Natural killer cell treated with Interleukin-12 subunit alpha and Interleukin-12 subunit beta and Interleukin-15 and Interleukin-18, amount 100 ng/mL, for 72 hours (primary cell): ENCODE measurements at regions not wholly inside any gene's neighbourhood (a gene's known extent, or its start where the extent isn't known, plus 50 kb on each side); places are given as distances from the start of the nearest gene placed in this dataset.
"Not testable (repeated sequence)": the region's sequence is repeated elsewhere in the genome, so short reads cannot be mapped to it uniquely, and the experiment has no call there.

Experiments
- ATAC-seq, 2 donors: fragments of 150-1000 bp; cut with Tn5 transposase in 1 of 2; sonication (Bioruptor Pico), chemical (Tn5 transposase) in 1 of 2; 2 replicates each; pipeline ENCODE4 v1.10.0; 2021
- DNase-seq: peaks from one replicate; pipeline ENCODE4 v3.0.0; 2022; ENCODE audit warnings: low spot score
- H3K27ac Mint-ChIP-seq, 2 donors: 1 replicate in 1 of 2; 2 replicates in 1 of 2; pipeline ENCODE4 v1.8.0; 2022; ENCODE audit warnings: mixed read lengths in 2 of 2, mild to moderate bottlenecking in 1 of 2, moderate library complexity in 1 of 2
- H3K27me3 Mint-ChIP-seq, 2 donors: 1 replicate in 1 of 2; 2 replicates in 1 of 2; pipeline ENCODE4 v1.8.0; 2022; ENCODE audit warnings: mixed read lengths in 2 of 2
- H3K36me3 Mint-ChIP-seq: one replicate; pipeline ENCODE4 v1.8.0; 2022; ENCODE audit warnings: mixed read lengths
- H3K4me1 Mint-ChIP-seq, 2 donors: 1 replicate in 1 of 2; 2 replicates in 1 of 2; pipeline ENCODE4 v1.8.0; 2022; ENCODE audit warnings: low read depth in 2 of 2, mixed read lengths in 2 of 2, mild to moderate bottlenecking in 1 of 2
- H3K4me3 Mint-ChIP-seq: one replicate; pipeline ENCODE4 v1.8.0; 2022; ENCODE audit warnings: mixed read lengths
- H3K9me3 Mint-ChIP-seq: 2 replicates; pipeline ENCODE4 v1.8.0; 2022; ENCODE audit warnings: mixed read lengths

- H3K27me3 Mint-ChIP-seq, H3K27ac Mint-ChIP-seq, H3K4me3 Mint-ChIP-seq, H3K4me1 Mint-ChIP-seq, DNase-seq, ATAC-seq: not testable (repeated sequence)
- Mint-ChIP-seq H3K36me3 (peaks cover 11% of the 10 kb centered on the region), H3K9me3 (peaks cover 15% of the 10 kb centered on the region)
Observed at GRCh38 chr14:87360246-87360645, 632.7 kb downstream of the GALC start.

GRCh38 chr14:87351007-87351406 lies 642.0 kb downstream of the GALC start:
- ATAC-seq (no peak), DNase-seq (no peak)
- Mint-ChIP-seq H3K9me3 (peaks cover 13% of the 10 kb centered on the region), H3K27me3 (no peaks in the 10 kb centered on the region), H3K27ac (no peak overlapping the region), H3K4me1 (no peaks in the 10 kb centered on the region), H3K36me3 (no peaks in the 10 kb centered on the region), H3K4me3 (no peak overlapping the region)

- Mint-ChIP-seq H3K4me3 (no peak overlapping the region), H3K27me3 (no peaks in the 10 kb centered on the region), H3K9me3 (peaks cover 13% of the 10 kb centered on the region), H3K27ac (no peak overlapping the region), H3K36me3 (no peaks in the 10 kb centered on the region), H3K4me1 (no peaks in the 10 kb centered on the region)
- DNase-seq (no peak), ATAC-seq (no peak)
Observed at GRCh38 chr14:87349921-87350320, 643.1 kb downstream of the GALC start.

- Mint-ChIP-seq H3K27ac (no peak overlapping the region), H3K27me3 (no peaks in the 10 kb centered on the region), H3K36me3 (no peaks in the 10 kb centered on the region), H3K4me1 (no peaks in the 10 kb centered on the region), H3K4me3 (no peak overlapping the region), H3K9me3 (peaks cover 9% of the 10 kb centered on the region)
- DNase-seq (no peak), ATAC-seq (no peak)
Observed at GRCh38 chr14:87343652-87344051, 649.3 kb downstream of the GALC start.

GRCh38 chr14:87334997-87335685 lies 657.8 kb downstream of the GALC start:
- no peak overlapping the region for H3K4me3 Mint-ChIP-seq

GRCh38 chr14:87331991-87332390 lies 661.0 kb downstream of the GALC start:
- Mint-ChIP-seq H3K4me1 (no peaks in the 10 kb centered on the region), H3K9me3 (peaks cover 23% of the 10 kb centered on the region), H3K4me3 (no peak overlapping the region), H3K27me3 (no peaks in the 10 kb centered on the region), H3K36me3 (no peaks in the 10 kb centered on the region), H3K27ac (no peak overlapping the region)
- DNase-seq (no peak), ATAC-seq (no peak)

More at GRCh38 chr14:87334997-87335685, 657.8 kb downstream of the GALC start:
- no peak for DNase-seq
- Mint-ChIP-seq H3K27ac (no peak overlapping the region), H3K36me3 (no peaks in the 10 kb centered on the region), H3K9me3 (peaks cover 10% of the 10 kb centered on the region), H3K27me3 (no peaks in the 10 kb centered on the region), H3K4me1 (no peaks in the 10 kb centered on the region)
- ATAC-seq: no peak

- Mint-ChIP-seq H3K27ac (no peak overlapping the region), H3K9me3 (peaks cover 26% of the 10 kb centered on the region), H3K27me3 (no peaks in the 10 kb centered on the region), H3K36me3 (no peaks in the 10 kb centered on the region), H3K4me3 (no peak overlapping the region), H3K4me1 (no peaks in the 10 kb centered on the region)
- no peak for ATAC-seq
- no peak for DNase-seq
Observed at GRCh38 chr14:87325741-87326140, 667.2 kb downstream of the GALC start.

- H3K4me1 Mint-ChIP-seq: no peaks in the 10 kb centered on the region
- no peaks in the 10 kb centered on the region for H3K36me3 Mint-ChIP-seq
- no peak overlapping the region for H3K27ac Mint-ChIP-seq
Observed at GRCh38 chr14:87323191-87323590, 669.8 kb downstream of the GALC start.

GRCh38 chr14:87321548-87321947 lies 671.4 kb downstream of the GALC start:
- Mint-ChIP-seq H3K36me3 (no peaks in the 10 kb centered on the region), H3K4me3 (no peak overlapping the region), H3K27me3 (no peaks in the 10 kb centered on the region), H3K9me3 (peaks cover 17% of the 10 kb centered on the region), H3K27ac (no peak overlapping the region), H3K4me1 (no peaks in the 10 kb centered on the region)
- ATAC-seq: no peak
- DNase-seq: no peak

More at GRCh38 chr14:87323191-87323590, 669.8 kb downstream of the GALC start:
- Mint-ChIP-seq H3K27me3 (no peaks in the 10 kb centered on the region), H3K9me3 (peaks cover 20% of the 10 kb centered on the region), H3K4me3 (no peak overlapping the region)
- DNase-seq (no peak), ATAC-seq (no peak)

- ATAC-seq: no peak
- no peak overlapping the region for H3K27ac Mint-ChIP-seq
- no peaks in the 10 kb centered on the region for H3K27me3 Mint-ChIP-seq
- no peak overlapping the region for H3K4me3 Mint-ChIP-seq
- H3K4me1 Mint-ChIP-seq: no peaks in the 10 kb centered on the region
- peaks cover 4% of the 10 kb centered on the region for H3K36me3 Mint-ChIP-seq
- H3K9me3 Mint-ChIP-seq: peaks cover 15% of the 10 kb centered on the region
- DNase-seq: no peak
Observed at GRCh38 chr14:87312894-87313205, 680.1 kb downstream of the GALC start.

- peaks cover 15% of the 10 kb centered on the region for H3K9me3 Mint-ChIP-seq
- H3K4me3 Mint-ChIP-seq: no peak overlapping the region
- ATAC-seq (no peak), DNase-seq (no peak)
- H3K4me1 Mint-ChIP-seq: no peaks in the 10 kb centered on the region
- no peaks in the 10 kb centered on the region for H3K27me3 Mint-ChIP-seq
- no peak overlapping the region for H3K27ac Mint-ChIP-seq
- H3K36me3 Mint-ChIP-seq: peaks cover 4% of the 10 kb centered on the region
Observed at GRCh38 chr14:87312169-87312893, 680.7 kb downstream of the GALC start.

- Mint-ChIP-seq H3K27ac (no peak overlapping the region), H3K4me3 (no peak overlapping the region), H3K27me3 (no peaks in the 10 kb centered on the region), H3K4me1 (no peaks in the 10 kb centered on the region), H3K9me3 (peaks cover 21% of the 10 kb centered on the region), H3K36me3 (peaks cover 4% of the 10 kb centered on the region)
- no peak for DNase-seq
- no peak for ATAC-seq
Observed at GRCh38 chr14:87309557-87309956, 683.4 kb downstream of the GALC start.

- H3K27ac Mint-ChIP-seq: no peak overlapping the region
- no peaks in the 10 kb centered on the region for H3K4me1 Mint-ChIP-seq
- no peak for DNase-seq
- peaks cover 19% of the 10 kb centered on the region for H3K9me3 Mint-ChIP-seq
- peaks cover 4% of the 10 kb centered on the region for H3K36me3 Mint-ChIP-seq
- no peaks in the 10 kb centered on the region for H3K27me3 Mint-ChIP-seq
- ATAC-seq: no peak
- no peak overlapping the region for H3K4me3 Mint-ChIP-seq
Observed at GRCh38 chr14:87306409-87307168, 686.4 kb downstream of the GALC start.

GRCh38 chr14:87305345-87305744 lies 687.6 kb downstream of the GALC start:
- no peak for ATAC-seq
- Mint-ChIP-seq H3K4me3 (no peak overlapping the region), H3K4me1 (no peaks in the 10 kb centered on the region), H3K9me3 (peaks cover 26% of the 10 kb centered on the region), H3K36me3 (no peaks in the 10 kb centered on the region), H3K27ac (no peak overlapping the region), H3K27me3 (no peaks in the 10 kb centered on the region)
- no peak for DNase-seq
